Urinary bladder (tissue), 3 donors: ENCODE measurements at regions not wholly inside any gene's neighbourhood (a gene's known extent, or its start where the extent isn't known, plus 50 kb on each side); places are given as distances from the start of the nearest gene placed in this dataset.

Experiments used
- DNase-seq: peaks from one replicate; pipeline ENCODE4 v3.0.0-alpha.2; 2015; ENCODE audit errors: extremely low spot score
- H3K27ac ChIP-seq: one replicate; pipeline ENCODE4 v1.5.1; 2013; ENCODE audit warnings: low read depth, mild to moderate bottlenecking, moderate library complexity
- H3K36me3 ChIP-seq: one replicate; pipeline ENCODE4 v1.6.1; 2013; ENCODE audit warnings: mild to moderate bottlenecking, moderate library complexity; ENCODE audit not compliant: insufficient read depth
- H3K4me1 ChIP-seq: one replicate; pipeline ENCODE4 v1.6.1; 2013; ENCODE audit warnings: mild to moderate bottlenecking, moderate library complexity; ENCODE audit not compliant: insufficient read depth
- H3K4me3 ChIP-seq: one replicate; pipeline ENCODE4 v1.5.1; 2013; ENCODE audit warnings: low read depth, low read length
- WGBS: extraction: QIAGEN DNeasy Blood & Tissue Kit; methylation state at CpG from one replicate; pipeline ENCODE4 v1.1.7; 2013; 5-methylcytosine and 5-hydroxymethylcytosine counted together
- donor health status: healthy with polysubstance abuse.
- donor health status: healthy.

DNA sequence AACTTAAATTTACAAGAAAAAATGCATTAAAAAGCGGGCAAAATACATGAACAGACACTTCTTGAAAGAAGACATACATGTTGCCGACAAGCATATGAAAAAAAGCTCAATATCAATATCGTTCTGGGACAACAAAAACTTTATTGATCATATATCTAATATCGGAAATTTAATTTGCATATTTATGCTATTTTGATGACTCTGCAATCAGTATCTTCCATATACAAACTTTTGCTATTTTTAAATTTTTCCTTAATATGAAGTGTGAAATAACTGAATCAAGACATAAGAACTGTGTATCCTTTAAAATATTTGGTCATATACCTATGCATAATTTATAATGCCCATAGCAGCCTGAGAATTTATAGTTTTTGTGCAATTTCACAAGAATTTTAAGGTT, 224.6 kb downstream of the ALX1 start:
- Histone ChIP-seq H3K4me1 (no peaks in the 10 kb centered on the region), H3K27ac (no peak overlapping the region), H3K36me3 (no peaks in the 10 kb centered on the region), H3K4me3 (no peak overlapping the region)
- DNase-seq: no peak
- WGBS: 89% methylated on average over 4 of the region's 4 CpGs

DNA sequence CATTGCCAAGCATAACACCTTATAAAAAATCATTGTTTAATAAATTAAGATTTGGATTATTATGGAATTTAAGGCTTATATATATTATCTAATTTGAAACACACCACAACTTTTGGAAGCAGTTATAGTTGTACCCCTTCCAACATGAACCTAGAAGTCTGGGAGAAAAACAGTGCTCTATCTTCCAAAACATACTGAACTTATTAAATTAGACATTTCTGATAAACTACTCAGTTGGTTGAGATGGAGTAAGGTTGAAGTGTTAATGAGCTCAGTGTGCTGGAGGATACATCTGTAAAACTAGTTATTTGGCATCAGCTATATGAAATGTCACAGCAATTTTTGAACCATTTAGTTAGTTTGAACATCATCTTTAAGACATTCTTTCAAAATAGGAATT, 227.4 kb downstream of the ALX1 start:
- H3K36me3 ChIP-seq: no peaks in the 10 kb centered on the region
- no peak for DNase-seq
- no peak overlapping the region for H3K4me3 ChIP-seq
- H3K4me1 ChIP-seq: no peaks in the 10 kb centered on the region
- no peak overlapping the region for H3K27ac ChIP-seq

GRCh38 chr12:85509081-85509856, 229.2 kb downstream of the ALX1 start:
- Histone ChIP-seq H3K36me3 (no peaks in the 10 kb centered on the region), H3K27ac (no peak overlapping the region), H3K4me1 (no peaks in the 10 kb centered on the region), H3K4me3 (no peak overlapping the region)
- no peak for DNase-seq
- WGBS: 64% methylated on average over 8 of the region's 8 CpGs

DNA sequence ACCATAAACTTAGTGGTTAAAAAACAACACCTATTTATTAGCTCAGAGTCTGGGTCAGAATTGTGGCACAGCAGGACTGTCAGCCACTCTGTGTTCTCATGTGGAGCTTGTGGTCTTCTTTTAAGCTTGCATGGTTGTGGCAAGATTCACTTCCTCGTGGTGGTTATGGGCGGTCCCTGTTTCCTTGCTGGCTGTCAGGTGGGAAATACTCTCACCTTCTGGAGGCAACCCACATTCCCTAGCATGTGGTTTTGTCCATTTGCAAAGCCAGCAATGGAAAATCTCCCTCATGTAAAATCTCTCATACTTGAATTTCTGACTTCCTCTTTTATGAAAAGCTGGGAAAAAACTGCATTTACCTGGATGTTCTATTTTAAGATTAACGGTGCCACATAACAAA, 229.8 kb downstream of the ALX1 start:
- H3K27ac ChIP-seq: no peak overlapping the region
- no peaks in the 10 kb centered on the region for H3K36me3 ChIP-seq
- no peak overlapping the region for H3K4me3 ChIP-seq
- WGBS: 68% methylated on average over 3 of the region's 3 CpGs
- no peak for DNase-seq
- no peaks in the 10 kb centered on the region for H3K4me1 ChIP-seq

DNA sequence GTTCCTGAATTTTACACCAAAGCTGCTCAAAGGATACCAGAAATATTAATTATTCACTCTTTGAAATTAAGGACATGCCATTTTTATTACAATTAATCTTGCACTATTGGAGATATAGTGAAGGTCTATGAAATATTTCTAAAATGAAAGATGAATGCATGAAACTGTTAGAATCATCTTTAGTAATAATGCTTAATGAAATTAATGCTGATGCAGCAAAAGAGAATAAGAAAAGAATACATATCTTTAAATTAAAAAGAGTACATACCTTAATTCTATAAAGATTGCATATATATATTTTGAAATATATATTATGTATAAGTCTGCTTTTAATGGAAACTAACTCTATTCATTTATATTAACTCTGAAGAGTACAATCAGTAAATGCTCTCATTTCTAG, 236.0 kb downstream of the ALX1 start:
- H3K36me3 ChIP-seq: no peaks in the 10 kb centered on the region
- no peak for DNase-seq
- H3K4me3 ChIP-seq: no peak overlapping the region
- H3K4me1 ChIP-seq: no peaks in the 10 kb centered on the region
- H3K27ac ChIP-seq: no peak overlapping the region

- no peaks in the 10 kb centered on the region for H3K36me3 ChIP-seq
- no peaks in the 10 kb centered on the region for H3K4me1 ChIP-seq
- H3K27ac ChIP-seq: no peak overlapping the region
- H3K4me3 ChIP-seq: no peak overlapping the region
- WGBS: 71% methylated on average over 3 of the region's 3 CpGs
- DNase-seq: no peak
Observed at GRCh38 chr12:85516667-85517325, 236.8 kb downstream of the ALX1 start.

GRCh38 chr12:85519163-85519562, 239.1 kb downstream of the ALX1 start:
- no peak overlapping the region for H3K4me3 ChIP-seq
- no peaks in the 10 kb centered on the region for H3K36me3 ChIP-seq
- no peak for DNase-seq
- H3K27ac ChIP-seq: no peak overlapping the region
- no peaks in the 10 kb centered on the region for H3K4me1 ChIP-seq
- WGBS: 38% methylated on average over 3 of the region's 3 CpGs

- WGBS: 27% methylated on average over 2 of the region's 2 CpGs
- no peaks in the 10 kb centered on the region for H3K36me3 ChIP-seq
Observed at GRCh38 chr12:85523197-85523596, 243.2 kb downstream of the ALX1 start.

GRCh38 chr12:85527192-85527591, 247.2 kb downstream of the ALX1 start:
- 72% methylated on average over 2 of the region's 2 CpGs for WGBS
- Histone ChIP-seq H3K4me1 (no peaks in the 10 kb centered on the region), H3K36me3 (no peaks in the 10 kb centered on the region), H3K4me3 (no peak overlapping the region), H3K27ac (no peak overlapping the region)
- no peak for DNase-seq

More at GRCh38 chr12:85523197-85523596, 243.2 kb downstream of the ALX1 start:
- Histone ChIP-seq H3K4me1 (no peaks in the 10 kb centered on the region), H3K27ac (no peak overlapping the region), H3K4me3 (no peak overlapping the region)
- no peak for DNase-seq

DNA sequence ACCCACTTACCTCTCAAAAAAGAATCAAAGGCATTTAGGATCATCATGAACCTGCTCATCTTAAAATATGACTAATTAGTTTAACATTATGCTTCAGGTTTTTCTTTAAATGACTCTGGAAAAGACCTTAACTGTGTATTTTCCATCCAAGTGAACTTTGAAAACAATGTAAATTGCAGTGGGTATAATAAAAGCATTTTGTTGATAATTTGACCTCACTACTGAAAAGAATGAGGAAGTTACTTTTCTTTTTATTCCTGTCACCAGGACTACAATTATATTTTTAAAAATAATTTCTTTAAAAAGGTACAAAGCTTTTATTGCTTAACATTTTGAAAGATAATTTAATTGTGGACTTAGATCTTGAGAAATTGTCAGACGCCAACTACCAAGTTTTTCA, 249.9 kb downstream of the ALX1 start:
- Histone ChIP-seq H3K4me1 (no peaks in the 10 kb centered on the region), H3K27ac (no peak overlapping the region), H3K36me3 (no peaks in the 10 kb centered on the region), H3K4me3 (no peak overlapping the region)
- WGBS: 93% methylated on average over 1 of the region's 1 CpG
- DNase-seq: no peak

GRCh38 chr12:85530456-85530855, 250.4 kb downstream of the ALX1 start:
- no peaks in the 10 kb centered on the region for H3K36me3 ChIP-seq
- H3K27ac ChIP-seq: no peak overlapping the region
- DNase-seq: no peak
- no peaks in the 10 kb centered on the region for H3K4me1 ChIP-seq
- WGBS: 91% methylated on average over 4 of the region's 4 CpGs
- no peak overlapping the region for H3K4me3 ChIP-seq

- DNase-seq: no peak
- no peaks in the 10 kb centered on the region for H3K36me3 ChIP-seq
- no peaks in the 10 kb centered on the region for H3K4me1 ChIP-seq
- no peak overlapping the region for H3K4me3 ChIP-seq
- no peak overlapping the region for H3K27ac ChIP-seq
- 34% methylated on average over 1 of the region's 1 CpG for WGBS
Observed at GRCh38 chr12:85531341-85531740, 251.3 kb downstream of the ALX1 start.

GRCh38 chr12:85549640-85550039, 269.6 kb downstream of the ALX1 start:
- WGBS: 90% methylated on average over 2 of the region's 2 CpGs

DNA sequence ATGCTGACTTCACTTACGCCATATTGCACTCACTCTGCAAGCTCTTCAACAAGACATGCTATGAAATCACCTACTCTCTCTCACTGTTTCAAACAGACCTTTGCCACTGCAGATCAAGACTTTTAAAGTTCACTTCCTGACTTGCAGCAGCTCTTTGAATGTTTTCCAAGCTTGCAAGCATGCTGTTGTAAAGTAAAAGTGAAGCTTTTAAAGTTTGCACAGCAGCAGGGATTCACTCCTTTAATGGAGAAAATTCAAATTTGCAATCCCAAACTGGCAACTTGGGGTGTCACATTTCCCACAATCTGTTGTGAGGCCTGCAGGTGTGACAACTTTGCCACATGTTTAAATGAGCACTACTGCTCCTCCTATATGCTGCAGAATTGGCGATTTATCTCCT, 270.9 kb downstream of the ALX1 start:
- 72% methylated on average over 2 of the region's 2 CpGs for WGBS
- no peak for DNase-seq
- no peak overlapping the region for H3K27ac ChIP-seq
- no peaks in the 10 kb centered on the region for H3K4me1 ChIP-seq
- no peaks in the 10 kb centered on the region for H3K36me3 ChIP-seq
- no peak overlapping the region for H3K4me3 ChIP-seq

More at GRCh38 chr12:85549640-85550039, 269.6 kb downstream of the ALX1 start:
- Histone ChIP-seq H3K27ac (no peak overlapping the region), H3K4me3 (no peak overlapping the region), H3K36me3 (no peaks in the 10 kb centered on the region), H3K4me1 (no peaks in the 10 kb centered on the region)
- no peak for DNase-seq
